OCI-LY1 (cell line): ENCODE measurements at regions not wholly inside any gene's neighbourhood (a gene's known extent, or its start where the extent isn't known, plus 50 kb on each side); places are given as distances from the start of the nearest gene placed in this dataset.

Experiments used
- H2AFZ ChIP-seq: fragments of 200-600 bp; sonication (generic), shearing (Covaris generic); 2 replicates; pipeline ENCODE4 v1.6.0; 2014; ENCODE audit warnings: antibody characterized with exemption, mild to moderate bottlenecking, low read length
- H3F3A ChIP-seq: fragments of 200-600 bp; sonication (generic), shearing (Covaris generic); 2 replicates; pipeline ENCODE4 v1.6.0; 2014; ENCODE audit warnings: mild to moderate bottlenecking, antibody characterized with exemption, low read length, moderate library complexity; ENCODE audit not compliant: insufficient read depth
- H3K27ac ChIP-seq: fragments of 200-600 bp; sonication (generic); 2 replicates; pipeline ENCODE4 v1.5.1; 2014; ENCODE audit warnings: low read length, mixed run types, mild to moderate bottlenecking, low read depth; ENCODE audit not compliant: poor library complexity, severe bottlenecking
- H3K27me3 ChIP-seq: fragments of 200-600 bp; sonication (generic); 2 replicates; pipeline ENCODE4 v1.6.0; 2014; ENCODE audit warnings: antibody characterized with exemption, mild to moderate bottlenecking, low read length, moderate library complexity; ENCODE audit not compliant: insufficient read depth
- H3K36me3 ChIP-seq: fragments of 200-600 bp; sonication (generic); 2 replicates; pipeline ENCODE4 v1.6.1; 2014; ENCODE audit warnings: mild to moderate bottlenecking, antibody characterized with exemption, low read length, moderate library complexity, mixed read lengths; ENCODE audit not compliant: insufficient read depth
- H3K4me1 ChIP-seq: fragments of 200-600 bp; sonication (generic); 2 replicates; pipeline ENCODE4 v1.5.1; 2014; ENCODE audit warnings: mild to moderate bottlenecking, low read length, moderate library complexity; ENCODE audit not compliant: insufficient read depth, severe bottlenecking
- H3K4me2 ChIP-seq: fragments of 200-600 bp; sonication (generic), shearing (Covaris generic); 2 replicates; pipeline ENCODE4 v1.6.1; 2014; ENCODE audit warnings: low read length
- H3K4me3 ChIP-seq: fragments of 200-600 bp; sonication (generic); 2 replicates; pipeline ENCODE4 v1.5.1; 2014; ENCODE audit warnings: low read length, low read depth, mild to moderate bottlenecking, mixed read lengths; ENCODE audit not compliant: poor library complexity, severe bottlenecking
- H3K79me2 ChIP-seq: fragments of 200-600 bp; shearing (Covaris generic); 2 replicates; pipeline ENCODE4 v1.6.1; 2016; ENCODE audit warnings: mixed run types, low read length, mixed read lengths; ENCODE audit not compliant: insufficient read depth
- H3K9ac ChIP-seq: fragments of 200-600 bp; sonication (generic), shearing (Covaris generic); 2 replicates; pipeline ENCODE4 v1.6.1; 2014; ENCODE audit warnings: mild to moderate bottlenecking, low read length, mixed read lengths
- H3K9me2 ChIP-seq: fragments of 200-600 bp; sonication (generic), shearing (Covaris generic); 2 replicates; pipeline ENCODE4 v1.6.1; 2014; ENCODE audit warnings: low read depth, mild to moderate bottlenecking, low read length, mixed read lengths
- H3K9me3 ChIP-seq: fragments of 200-600 bp; shearing (Covaris generic); 2 replicates; pipeline ENCODE4 v1.6.1; 2014; ENCODE audit warnings: low read length, mixed read lengths
- H4K20me1 ChIP-seq: fragments of 200-600 bp; sonication (generic), shearing (Covaris generic); 2 replicates; pipeline ENCODE4 v1.6.0; 2016; ENCODE audit warnings: mild to moderate bottlenecking, low read length; ENCODE audit not compliant: insufficient read depth
- EZH2 ChIP-seq: fragments of 200-600 bp; sonication (generic), shearing (Covaris generic); IDR thresholded peaks from 2 replicates; pipeline ENCODE4 v1.8.0; 2017; ENCODE audit warnings: borderline replicate concordance, mixed run types, mild to moderate bottlenecking, antibody characterized with exemption, low read length, moderate library complexity, mixed read lengths
- TF ChIP-seq, protein P1 (sequence below): fragments of 200-600 bp; sonication (generic), shearing (Covaris generic); IDR thresholded peaks from 2 replicates; pipeline ENCODE4 v1.5.1; 2017; ENCODE audit warnings: mild to moderate bottlenecking, antibody characterized with exemption, low read length, moderate library complexity, mixed read lengths

DNA sequence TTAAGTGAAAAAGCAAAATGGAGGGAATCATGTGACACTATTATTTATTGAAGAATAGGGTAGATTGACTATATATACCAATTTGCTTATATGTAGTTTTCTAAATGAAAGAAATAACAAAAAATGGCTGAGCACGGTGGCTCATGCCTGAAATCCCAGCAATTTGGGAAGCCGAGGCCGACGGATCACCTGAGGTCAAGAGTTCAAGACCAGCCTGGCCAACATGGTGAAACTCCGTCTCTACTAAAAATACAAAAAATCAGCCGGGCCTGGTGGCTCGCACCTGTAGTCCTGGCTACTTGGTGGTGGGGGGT is 59.3 kb upstream of the MYCN start:
- TF ChIP-seq, protein P1, sequence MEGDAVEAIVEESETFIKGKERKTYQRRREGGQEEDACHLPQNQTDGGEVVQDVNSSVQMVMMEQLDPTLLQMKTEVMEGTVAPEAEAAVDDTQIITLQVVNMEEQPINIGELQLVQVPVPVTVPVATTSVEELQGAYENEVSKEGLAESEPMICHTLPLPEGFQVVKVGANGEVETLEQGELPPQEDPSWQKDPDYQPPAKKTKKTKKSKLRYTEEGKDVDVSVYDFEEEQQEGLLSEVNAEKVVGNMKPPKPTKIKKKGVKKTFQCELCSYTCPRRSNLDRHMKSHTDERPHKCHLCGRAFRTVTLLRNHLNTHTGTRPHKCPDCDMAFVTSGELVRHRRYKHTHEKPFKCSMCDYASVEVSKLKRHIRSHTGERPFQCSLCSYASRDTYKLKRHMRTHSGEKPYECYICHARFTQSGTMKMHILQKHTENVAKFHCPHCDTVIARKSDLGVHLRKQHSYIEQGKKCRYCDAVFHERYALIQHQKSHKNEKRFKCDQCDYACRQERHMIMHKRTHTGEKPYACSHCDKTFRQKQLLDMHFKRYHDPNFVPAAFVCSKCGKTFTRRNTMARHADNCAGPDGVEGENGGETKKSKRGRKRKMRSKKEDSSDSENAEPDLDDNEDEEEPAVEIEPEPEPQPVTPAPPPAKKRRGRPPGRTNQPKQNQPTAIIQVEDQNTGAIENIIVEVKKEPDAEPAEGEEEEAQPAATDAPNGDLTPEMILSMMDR = no peak
- no peak for TF ChIP-seq EZH2
- Histone ChIP-seq H3K4me2 (no peak overlapping the region), H3F3A (no peaks in the 10 kb centered on the region), H2AFZ (no peak overlapping the region), H4K20me1 (no peaks in the 10 kb centered on the region), H3K9me3 (no peaks in the 10 kb centered on the region), H3K27ac (no peak overlapping the region), H3K36me3 (no peaks in the 10 kb centered on the region), H3K79me2 (no peaks in the 10 kb centered on the region), H3K27me3 (no peaks in the 10 kb centered on the region), H3K4me3 (no peak overlapping the region), H3K4me1 (no peaks in the 10 kb centered on the region), H3K9ac (no peak overlapping the region), H3K9me2 (no peaks in the 10 kb centered on the region)

DNA sequence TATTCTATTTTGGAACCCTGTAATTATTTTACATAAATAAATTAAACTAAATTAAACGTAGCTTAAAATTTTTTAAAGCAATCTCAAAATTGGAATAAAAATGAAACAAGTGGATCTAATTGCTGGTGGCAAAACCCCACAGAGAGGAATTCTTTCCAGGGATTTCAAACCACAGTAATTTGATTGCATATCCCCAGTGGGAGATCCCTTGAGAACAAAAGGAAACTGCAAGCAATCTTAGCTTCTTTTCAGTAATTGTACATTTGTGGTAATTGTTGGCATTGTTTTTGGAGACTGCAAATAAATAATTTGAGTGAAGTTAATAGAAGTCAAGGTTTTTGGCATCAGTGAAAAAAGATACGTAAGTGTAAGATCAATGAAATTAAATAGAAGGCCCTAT is 58.7 kb upstream of the MYCN start:
- no peak overlapping the region for H2AFZ ChIP-seq
- H3K36me3 ChIP-seq = no peaks in the 10 kb centered on the region
- no peaks in the 10 kb centered on the region for H3K79me2 ChIP-seq
- no peaks in the 10 kb centered on the region for H3K4me1 ChIP-seq
- no peaks in the 10 kb centered on the region for H4K20me1 ChIP-seq
- no peaks in the 10 kb centered on the region for H3K9me3 ChIP-seq
- H3K4me2 ChIP-seq = no peak overlapping the region
- no peak overlapping the region for H3K9ac ChIP-seq
- no peak overlapping the region for H3K27ac ChIP-seq
- H3K4me3 ChIP-seq = no peak overlapping the region
- no peaks in the 10 kb centered on the region for H3K27me3 ChIP-seq
- no peaks in the 10 kb centered on the region for H3F3A ChIP-seq
- no peaks in the 10 kb centered on the region for H3K9me2 ChIP-seq
- TF ChIP-seq EZH2 = no peak
- TF ChIP-seq, protein P1 = no peak

DNA sequence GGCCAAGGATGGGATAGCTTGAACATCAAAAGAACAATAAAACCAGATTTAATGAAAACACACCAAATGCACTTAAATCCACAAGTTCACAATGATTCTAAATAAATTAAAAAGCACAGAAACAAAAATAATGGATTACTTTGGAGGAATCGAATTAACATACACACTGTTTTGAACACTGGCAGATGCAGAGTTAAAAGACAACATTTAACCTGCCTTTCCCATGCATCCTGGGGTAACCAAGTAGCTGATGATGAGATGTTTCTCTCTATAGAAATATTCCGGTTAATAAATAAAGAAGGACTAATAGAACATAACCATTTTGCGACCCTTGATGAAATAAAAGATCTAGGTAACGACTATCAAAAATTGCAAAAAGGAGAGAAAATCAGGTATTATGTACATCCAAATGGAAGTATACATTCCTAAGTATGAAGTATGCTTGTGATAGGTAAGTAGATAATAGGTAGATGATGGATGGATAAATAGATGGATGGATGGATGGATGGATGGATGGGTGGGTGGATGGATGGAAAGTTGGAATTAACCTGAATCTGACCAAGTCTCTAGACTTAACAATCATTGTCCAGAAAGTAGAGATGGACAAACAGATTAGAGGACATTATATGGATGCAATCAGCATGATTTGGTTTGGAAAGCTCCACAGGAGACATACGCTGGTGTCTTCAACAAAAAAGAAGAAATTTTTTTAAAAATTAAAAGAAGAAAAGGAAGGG is 57.4 kb upstream of the MYCN start:
- Histone ChIP-seq H3K9me2 (no peaks in the 10 kb centered on the region), H3K9ac (no peak overlapping the region), H2AFZ (no peak overlapping the region), H3K9me3 (no peaks in the 10 kb centered on the region), H3K79me2 (no peaks in the 10 kb centered on the region), H3K27ac (no peak overlapping the region), H3K4me3 (no peak overlapping the region), H3K4me2 (no peak overlapping the region), H4K20me1 (no peaks in the 10 kb centered on the region), H3K4me1 (no peaks in the 10 kb centered on the region), H3K36me3 (no peaks in the 10 kb centered on the region), H3F3A (no peaks in the 10 kb centered on the region), H3K27me3 (no peaks in the 10 kb centered on the region)
- TF ChIP-seq, protein P1 = no peak
- TF ChIP-seq EZH2 = no peak
